ENCODE measurements at regions not wholly inside any gene's neighbourhood (a gene's known extent, or its start where the extent isn't known, plus 50 kb on each side); places are given as distances from the start of the nearest gene placed in this dataset.

- no peak for TF ChIP-seq CTCF (IDR thresholded peaks at IDR 0.05; ENCODE audit: insufficient read depth, low read depth, low read length, missing control alignments)
- no peak for DNase-seq (ENCODE audit: low read depth)
- no peak overlapping the region for H3K4me3 ChIP-seq (ENCODE audit: low read depth, low read length)
Measured at GRCh38 chr7:67392596-67393438, 396.2 kb downstream of the TYW1 start.

- H3K4me3 ChIP-seq (ENCODE audit: low read depth, low read length), result no peak overlapping the region
- TF ChIP-seq CTCF (IDR thresholded peaks at IDR 0.05; ENCODE audit: insufficient read depth, low read depth, low read length, missing control alignments), result no peak
Measured at GRCh38 chr7:67393903-67394302, 397.3 kb downstream of the TYW1 start.

GRCh38 chr7:67398916-67399315 lies 402.3 kb downstream of the TYW1 start:
- DNase-seq (ENCODE audit: low read depth), result no peak
- no peak for TF ChIP-seq CTCF (IDR thresholded peaks at IDR 0.05; ENCODE audit: insufficient read depth, low read depth, low read length, missing control alignments)
- no peak overlapping the region for H3K4me3 ChIP-seq (ENCODE audit: low read depth, low read length)

More at GRCh38 chr7:67393903-67394302, 397.3 kb downstream of the TYW1 start:
- DNase-seq (ENCODE audit: low read depth), result no peak

GRCh38 chr7:67401492-67401891 lies 404.9 kb downstream of the TYW1 start:
- TF ChIP-seq CTCF (IDR thresholded peaks at IDR 0.05; ENCODE audit: insufficient read depth, low read depth, low read length, missing control alignments), result no peak
- no peak for DNase-seq (ENCODE audit: low read depth)

GRCh38 chr7:67402280-67402679 lies 405.6 kb downstream of the TYW1 start:
- DNase-seq (ENCODE audit: low read depth), result no peak
- H3K4me3 ChIP-seq (ENCODE audit: low read depth, low read length), result no peak overlapping the region
- no peak for TF ChIP-seq CTCF (IDR thresholded peaks at IDR 0.05; ENCODE audit: insufficient read depth, low read depth, low read length, missing control alignments)

More at GRCh38 chr7:67401492-67401891, 404.9 kb downstream of the TYW1 start:
- H3K4me3 ChIP-seq (ENCODE audit: low read depth, low read length), result no peak overlapping the region

GRCh38 chr7:67406976-67407375 lies 410.3 kb downstream of the TYW1 start:
- no peak for DNase-seq (ENCODE audit: low read depth)
- TF ChIP-seq CTCF (IDR thresholded peaks at IDR 0.05; ENCODE audit: insufficient read depth, low read depth, low read length, missing control alignments), result no peak
- H3K4me3 ChIP-seq (ENCODE audit: low read depth, low read length), result no peak overlapping the region

Data from GM12865 (cell line).